IMR-90 (cell line): ENCODE measurements at regions not wholly inside any gene's neighbourhood (a gene's known extent, or its start where the extent isn't known, plus 50 kb on each side); places are given as distances from the start of the nearest gene placed in this dataset.

Experiments used
- ATAC-seq: fragments of 200-7000 bp; cut with Tn5 transposase; 2 replicates; pipeline ENCODE4 v1.9.1; 2020; ENCODE audit warnings: low read depth, mild to moderate bottlenecking, moderate library complexity
- BruUV-seq: library from RNA; stranded (reverse); fragments of 400-500 nt; replicated peaks from 2 replicates; lab custom pipeline; 2021; lab: Mats Ljungman, UMichigan
- CTCF ChIA-PET: fragments of 300-600 bp; formaldehyde crosslinking; extraction: SDS; loops from one replicate; lab custom pipeline; 2021; ENCODE audit warnings: antibody characterized with exemption; lab: Yijun Ruan, JAX
- POLR2A ChIA-PET: fragments of 300-600 bp; sonication (Branson Sonifier 250); formaldehyde crosslinking; loops from one replicate; lab custom pipeline; 2022; ENCODE audit warnings: antibody characterized with exemption; ENCODE audit not compliant: unreplicated experiment; lab: Charles Lee
- DNase-seq: peaks from one replicate; pipeline ENCODE4 v3.0.0; 2013
- H2AFZ ChIP-seq: replicated peaks from 2 replicates; pipeline ENCODE3; 2013; ENCODE audit warnings: low read length, mild to moderate bottlenecking; ENCODE audit not compliant: poor library complexity
- H2AK5ac ChIP-seq: 2 replicates; pipeline ENCODE4 v1.6.1; 2013; ENCODE audit warnings: low read depth, low read length, inconsistent platforms
- H2AK9ac ChIP-seq: replicated peaks from 2 replicates; pipeline ENCODE3; 2013; ENCODE audit warnings: mild to moderate bottlenecking, low read depth, low read length, moderate library complexity; ENCODE audit not compliant: poor library complexity
- H2BK120ac ChIP-seq: 2 replicates; pipeline ENCODE4 v1.6.1; 2013; ENCODE audit warnings: low read depth, low read length, inconsistent platforms
- H2BK15ac ChIP-seq: 3 replicates; pipeline ENCODE4 v1.6.1; 2013; ENCODE audit warnings: low read depth, low read length, inconsistent platforms
- H2BK20ac ChIP-seq: 2 replicates; pipeline ENCODE4 v1.6.1; 2013; ENCODE audit warnings: low read depth, mild to moderate bottlenecking, inconsistent platforms, low read length, moderate library complexity
- H2BK5ac ChIP-seq: 2 replicates; pipeline ENCODE4 v1.6.1; 2013; ENCODE audit warnings: mild to moderate bottlenecking, low read depth, low read length, inconsistent platforms; ENCODE audit not compliant: poor library complexity, severe bottlenecking
- H3K14ac ChIP-seq: replicated peaks from 2 replicates; pipeline ENCODE4 v1.6.1; 2013; ENCODE audit warnings: low read depth, low read length, inconsistent platforms
- H3K18ac ChIP-seq: 2 replicates; pipeline ENCODE4 v1.6.1; 2013; ENCODE audit warnings: low read depth, low read length, control low read depth
- H3K23ac ChIP-seq: 2 replicates; pipeline ENCODE4 v1.6.1; 2013; ENCODE audit warnings: low read depth, low read length, inconsistent platforms
- H3K27ac ChIP-seq: 2 replicates; pipeline ENCODE4 v1.5.1; 2013; ENCODE audit warnings: mild to moderate bottlenecking, control low read depth, low read length; ENCODE audit not compliant: insufficient read depth
- H3K27me3 ChIP-seq: 2 replicates; pipeline ENCODE4 v1.6.1; 2013; ENCODE audit warnings: low read length; ENCODE audit not compliant: control insufficient read depth, insufficient read depth
- H3K36me3 ChIP-seq: 2 replicates; pipeline ENCODE4 v1.6.1; 2013; ENCODE audit warnings: low read length, mixed read lengths; ENCODE audit not compliant: control insufficient read depth, insufficient read depth
- H3K4ac ChIP-seq: 2 replicates; pipeline ENCODE4 v1.6.1; 2013; ENCODE audit warnings: low read depth, low read length, inconsistent platforms
- H3K4me1 ChIP-seq: 2 replicates; pipeline ENCODE4 v1.6.1; 2013; ENCODE audit warnings: low read length, mixed read lengths; ENCODE audit not compliant: control insufficient read depth, insufficient read depth
- H3K4me2 ChIP-seq: 2 replicates; pipeline ENCODE4 v1.6.1; 2013; ENCODE audit warnings: low read depth, mild to moderate bottlenecking, control low read depth, low read length, moderate library complexity
- H3K4me3 ChIP-seq: 2 replicates; pipeline ENCODE4 v1.5.1; 2013; ENCODE audit warnings: low read depth, mild to moderate bottlenecking, control low read depth, low read length, moderate library complexity; ENCODE audit not compliant: insufficient read depth
- H3K56ac ChIP-seq: 2 replicates; pipeline ENCODE4 v1.6.1; 2013; ENCODE audit warnings: low read length, inconsistent platforms; ENCODE audit not compliant: insufficient read depth; ENCODE audit errors: extremely low read depth
- H3K79me1 ChIP-seq, 2 experiments: 2 replicates each; pipeline ENCODE4 v1.6.1; 2013; ENCODE audit warnings: low read length in 2 of 2, inconsistent platforms in 1 of 2, low read depth in 1 of 2
- H3K9ac ChIP-seq: 2 replicates; pipeline ENCODE4 v1.6.1; 2013; ENCODE audit warnings: low read depth, low read length, control low read depth
- H3K9me1 ChIP-seq: 2 replicates; pipeline ENCODE4 v1.6.1; 2013; ENCODE audit warnings: low read length, inconsistent platforms; ENCODE audit not compliant: insufficient read depth
- H3K9me3 ChIP-seq: 2 replicates; pipeline ENCODE4 v1.6.1; 2013; ENCODE audit warnings: low read length; ENCODE audit not compliant: control insufficient read depth, insufficient read depth
- H4K20me1 ChIP-seq: 2 replicates; pipeline ENCODE4 v1.6.1; 2013; ENCODE audit warnings: low read length, inconsistent platforms; ENCODE audit not compliant: insufficient read depth
- H4K5ac ChIP-seq: 2 replicates; pipeline ENCODE4 v1.6.1; 2013; ENCODE audit warnings: mild to moderate bottlenecking, low read depth, low read length, control low read depth
- H4K8ac ChIP-seq, 2 experiments: 2 replicates each; pipeline ENCODE4 v1.6.1; 2013; ENCODE audit warnings: low read depth in 2 of 2, low read length in 2 of 2, control low read depth in 1 of 2, inconsistent platforms in 1 of 2
- H4K91ac ChIP-seq: 2 replicates; pipeline ENCODE4 v1.6.1; 2013; ENCODE audit warnings: low read depth, low read length, inconsistent platforms; ENCODE audit not compliant: insufficient read depth
- CEBPB ChIP-seq: IDR thresholded peaks from 2 replicates; pipeline ENCODE4 v1.6.1; 2012; ENCODE audit warnings: low read depth, low read length, improper control_type of control experiment
- CHD1 ChIP-seq: IDR thresholded peaks from 2 replicates; pipeline ENCODE4 v1.6.1; 2012; ENCODE audit warnings: low read depth, low read length, improper control_type of control experiment
- MAZ ChIP-seq: IDR thresholded peaks from 2 replicates; pipeline ENCODE4 v1.6.1; 2012; ENCODE audit warnings: low read depth, mild to moderate bottlenecking, low read length, improper control_type of control experiment, moderate library complexity, borderline replicate concordance
- NFE2L2 ChIP-seq: fragments of 150-350 bp; IDR thresholded peaks from 2 replicates; pipeline ENCODE4 v1.6.1; 2016; ENCODE audit warnings: low read depth, mild to moderate bottlenecking, low read length
- POLR2A ChIP-seq: IDR thresholded peaks from 2 replicates; pipeline ENCODE4 v1.6.1; 2012; ENCODE audit warnings: mild to moderate bottlenecking, low read depth, low read length
- RCOR1 ChIP-seq: IDR thresholded peaks from 2 replicates; pipeline ENCODE4 v1.6.1; 2012; ENCODE audit warnings: mild to moderate bottlenecking, low read length, improper control_type of control experiment; ENCODE audit not compliant: insufficient replicate concordance
- RFX5 ChIP-seq: IDR thresholded peaks from 2 replicates; pipeline ENCODE4 v1.8.0; 2012; ENCODE audit warnings: low read depth, mild to moderate bottlenecking, low read length, moderate library complexity
- WGBS, 2 experiments: methylation state at CpG; one replicate each; pipeline versions ENCODE4 v1.1.5 to v1.1.7; 2013; ENCODE audit warnings: missing lambda C conversion rate in 2 of 2; ENCODE audit not compliant: insufficient read length in 1 of 2; ENCODE audit errors: extremely low coverage in 2 of 2; 5-methylcytosine and 5-hydroxymethylcytosine counted together
- dilution Hi-C: fragments of 300-500 bp; cut with HindIII; formaldehyde crosslinking; loops from one replicate; pipeline ENCODE4 v1.14.3; 2018; ENCODE audit warnings: low sequenced_read_pairs; ENCODE audit not compliant: unreplicated experiment
- in situ Hi-C: fragments of 300-500 bp; cut with MboI; formaldehyde crosslinking; loops from 3 replicates; pipeline ENCODE4 v1.14.3; 2019; ENCODE audit warnings: low sequenced_read_pairs, inconsistent platforms, mixed read lengths
- intact Hi-C: fragments of 100-400 bp; cut with micrococcal nuclease; formaldehyde crosslinking; loops from 2 replicates; pipeline ENCODE4 v1.10.0; 2022

GRCh38 chr6:104579310-104579863, 280.3 kb downstream of the HACE1 start:
- H2AK9ac ChIP-seq: no peak overlapping the region
- intact Hi-C loops: no loop called here
- H3K4me2 ChIP-seq: no peak overlapping the region
- H3K14ac ChIP-seq: no peak overlapping the region
- no peak overlapping the region for H3K4me3 ChIP-seq
- ATAC-seq (no peak), DNase-seq (no peak)
- no peak overlapping the region for H3K18ac ChIP-seq
- 100% methylated on average over 1 of the region's 5 CpGs; no CpG with 5 or more reads in 1 of the 2 experiments for WGBS, 2 experiments
- no peaks in the 10 kb centered on the region for H3K79me1 ChIP-seq
- no peak overlapping the region for H3K23ac ChIP-seq
- H2BK15ac ChIP-seq: no peak overlapping the region
- H2AFZ ChIP-seq: no peak overlapping the region
- no peak overlapping the region for H4K91ac ChIP-seq
- H3K4me1 ChIP-seq: no peaks in the 10 kb centered on the region
- BruUV-seq: no TSS peak
- no peak overlapping the region for H2BK120ac ChIP-seq
- no peaks in the 10 kb centered on the region for H4K20me1 ChIP-seq
- CTCF ChIA-PET: no interaction called here
- H2BK5ac ChIP-seq: no peak overlapping the region
- H3K27ac ChIP-seq: no peak overlapping the region
- H3K56ac ChIP-seq: no peak overlapping the region
- no peak overlapping the region for H3K4ac ChIP-seq
- H3K9me3 ChIP-seq: no peaks in the 10 kb centered on the region
- H2AK5ac ChIP-seq: no peak overlapping the region
- H3K9me1 ChIP-seq: no peaks in the 10 kb centered on the region
- dilution Hi-C loops: no loop called here
- H3K9ac ChIP-seq: no peak overlapping the region
- no peak overlapping the region for H4K8ac ChIP-seq
- H2BK20ac ChIP-seq: no peak overlapping the region
- no peak for TF ChIP-seq NFE2L2
- TF ChIP-seq MAZ: no peak
- no peak for TF ChIP-seq CEBPB
- TF ChIP-seq POLR2A: no peak
- no peak for TF ChIP-seq CHD1
- no peak for TF ChIP-seq RFX5
- no peak for TF ChIP-seq RCOR1
- in situ Hi-C loops: no loop called here
- H3K36me3 ChIP-seq: no peaks in the 10 kb centered on the region
- H3K27me3 ChIP-seq: no peaks in the 10 kb centered on the region
- H4K5ac ChIP-seq: no peak overlapping the region
- POLR2A ChIA-PET: no interaction called here
